NCI-H1417 treated with DMSO at 0.1 percent for 48 hours (cell line): ENCODE measurements at regions not wholly inside any gene's neighbourhood (a gene's known extent, or its start where the extent isn't known, plus 50 kb on each side); places are given as distances from the start of the nearest gene placed in this dataset.
"Not testable (repeated sequence)": the region's sequence is repeated elsewhere in the genome, so short reads cannot be mapped to it uniquely, and the experiment has no call there.

Experiments
- DNase-seq: peaks from one replicate; lab custom pipeline; 2025; lab: John Stamatoyannopoulos, UW

DNA sequence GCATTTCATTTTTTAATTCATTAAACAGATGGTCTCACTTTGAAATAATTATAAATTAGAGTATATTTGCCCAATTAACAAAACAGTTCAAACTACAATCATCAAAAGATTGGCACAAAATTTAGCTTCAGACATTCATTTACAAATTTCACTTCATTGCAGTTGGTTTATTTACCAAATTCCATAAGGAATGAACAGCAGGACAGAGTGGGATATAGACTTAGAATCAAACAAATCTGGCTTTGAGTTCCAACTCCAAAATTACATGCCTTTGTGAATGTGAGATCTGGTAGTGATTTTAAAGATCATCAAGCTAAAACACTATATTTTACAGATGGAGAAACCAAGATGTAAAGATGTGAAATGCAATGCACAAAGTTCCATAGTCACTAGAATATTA, 310.7 kb upstream of the CNTN5 start:
- no peak for DNase-seq

DNA sequence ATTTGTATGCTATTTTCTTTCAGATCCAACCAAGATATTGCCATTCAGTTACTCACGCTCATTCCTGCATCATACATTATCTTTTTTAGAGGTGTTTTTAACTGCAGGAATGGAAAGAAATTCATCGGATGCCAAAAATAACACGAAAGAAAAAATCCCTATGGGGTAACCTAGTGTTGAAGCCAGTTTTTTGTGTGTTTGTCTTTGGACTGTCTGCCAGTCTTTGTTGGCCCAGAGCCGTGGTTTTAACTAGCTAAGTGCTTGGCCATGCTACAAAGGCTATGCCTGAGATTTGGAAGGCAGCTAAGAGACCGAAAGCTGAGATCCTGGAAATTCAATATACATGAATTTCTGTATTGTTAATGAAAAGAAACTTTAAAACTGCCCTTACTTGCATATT, 309.8 kb upstream of the CNTN5 start:
- DNase-seq, result no peak

DNA sequence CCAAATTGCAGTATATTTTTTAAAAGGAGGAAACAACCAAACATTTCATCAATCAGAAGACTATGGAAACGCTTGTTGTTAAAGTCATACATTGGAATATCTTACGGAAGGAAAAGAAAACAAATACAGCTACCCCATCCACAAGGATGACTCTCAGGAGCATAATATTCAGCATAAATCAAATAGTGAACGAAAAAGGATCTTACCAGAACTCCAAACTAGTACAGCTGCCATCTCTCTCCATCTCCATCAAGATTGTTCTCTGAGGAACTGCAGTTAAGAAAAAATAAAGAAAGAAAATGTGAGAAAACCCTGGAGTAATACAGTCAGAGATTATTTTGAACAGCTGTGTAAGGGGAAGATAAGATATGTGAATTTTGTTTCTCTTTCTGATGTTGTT, 299.8 kb upstream of the CNTN5 start:
- no peak for DNase-seq

DNA sequence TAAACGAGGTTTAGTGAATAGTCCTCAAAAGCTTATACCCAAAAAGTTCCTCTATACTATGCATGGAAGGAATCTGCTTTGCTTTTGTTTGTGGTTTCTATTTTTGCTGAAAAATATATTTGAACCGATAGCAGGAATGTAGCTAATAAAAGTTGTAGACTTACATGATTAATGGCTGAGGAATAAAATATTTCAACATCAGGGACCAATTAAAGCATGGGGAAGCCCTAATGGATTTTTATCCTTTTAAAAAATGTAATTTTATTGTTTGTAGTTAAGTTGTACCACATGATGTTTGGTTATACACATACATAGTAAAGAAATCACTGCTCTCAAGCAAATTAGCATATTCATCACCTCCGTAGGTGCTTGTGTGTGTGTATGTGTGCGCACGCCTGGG, 295.3 kb upstream of the CNTN5 start:
- no peak for DNase-seq

DNA sequence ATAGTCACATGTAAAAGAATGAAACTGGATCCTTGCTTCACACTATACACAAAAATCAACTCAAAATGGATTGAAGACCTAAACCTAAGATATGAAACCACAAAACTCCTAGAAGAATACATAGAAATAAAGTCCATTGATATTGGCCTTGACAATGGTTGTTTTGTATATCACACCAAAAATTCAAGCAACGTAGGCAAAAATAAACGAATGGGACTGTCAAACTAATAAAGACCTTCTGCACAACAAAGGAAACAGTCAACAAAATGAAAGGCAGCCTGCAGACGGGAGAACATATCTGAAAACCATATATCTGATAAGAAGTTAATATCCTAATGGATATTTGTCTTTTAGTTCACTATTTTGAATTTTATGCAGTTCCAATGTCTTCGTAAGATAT, 292.3 kb upstream of the CNTN5 start:
- no peak for DNase-seq

DNA sequence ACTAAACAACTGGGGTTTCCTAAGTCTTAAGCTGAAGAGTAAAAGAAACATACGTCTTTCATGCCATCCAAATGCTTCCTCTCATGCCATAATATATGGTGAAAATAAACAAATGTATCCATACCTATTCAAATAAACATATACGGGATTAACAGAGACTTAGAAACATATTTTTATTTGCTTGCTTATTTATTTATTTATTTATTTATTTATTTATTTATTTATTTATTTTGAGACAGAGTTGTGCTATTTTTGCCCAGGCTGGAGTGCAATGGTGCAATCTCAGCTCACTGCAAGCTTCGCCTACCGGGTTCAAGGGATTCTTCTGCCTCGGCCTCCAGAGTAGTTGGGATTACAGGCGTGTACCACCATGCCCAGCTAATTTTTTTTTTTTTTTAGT, 291.6 kb upstream of the CNTN5 start:
- DNase-seq, result peak; percentile 3

DNA sequence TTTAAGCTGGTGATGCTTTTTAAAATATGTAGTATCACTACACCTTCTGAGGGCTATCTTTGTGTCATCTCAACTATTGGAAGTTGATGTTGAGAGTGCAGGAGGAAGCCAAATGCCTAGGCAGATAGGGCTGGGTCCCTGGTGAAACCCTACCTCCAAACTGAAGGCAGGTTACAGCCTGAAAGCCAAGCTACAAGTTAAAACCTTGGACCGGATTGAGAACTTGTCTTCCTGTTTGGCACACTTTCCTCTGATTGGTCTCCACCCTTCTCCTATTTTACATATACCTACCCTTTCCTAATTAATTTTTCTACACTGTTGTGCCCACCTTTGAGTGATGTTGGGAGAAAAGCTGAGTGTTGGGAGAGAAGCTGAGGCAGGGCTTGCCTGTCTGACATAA, 287.8 kb upstream of the CNTN5 start:
- no peak for DNase-seq

DNA sequence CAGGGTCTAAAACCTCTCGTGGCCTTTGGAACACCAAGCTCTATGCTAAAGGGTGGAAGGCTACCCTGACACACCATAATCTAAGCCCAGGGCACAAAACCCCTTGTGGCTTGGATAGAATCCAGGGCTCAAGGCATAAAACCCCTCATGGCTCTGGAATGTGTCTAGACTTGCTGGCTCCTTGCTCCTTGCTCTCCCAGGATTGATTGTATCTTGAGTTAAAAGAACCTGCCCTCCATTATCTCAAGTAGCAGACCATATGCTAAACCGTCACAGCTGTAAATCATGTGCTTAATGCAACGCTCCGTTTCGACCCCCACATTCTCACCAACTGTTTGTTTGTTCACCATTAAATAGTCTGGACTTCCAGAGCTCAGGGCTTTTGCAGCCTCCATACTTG, 287.4 kb upstream of the CNTN5 start:
- DNase-seq, result not testable (repeated sequence)

DNA sequence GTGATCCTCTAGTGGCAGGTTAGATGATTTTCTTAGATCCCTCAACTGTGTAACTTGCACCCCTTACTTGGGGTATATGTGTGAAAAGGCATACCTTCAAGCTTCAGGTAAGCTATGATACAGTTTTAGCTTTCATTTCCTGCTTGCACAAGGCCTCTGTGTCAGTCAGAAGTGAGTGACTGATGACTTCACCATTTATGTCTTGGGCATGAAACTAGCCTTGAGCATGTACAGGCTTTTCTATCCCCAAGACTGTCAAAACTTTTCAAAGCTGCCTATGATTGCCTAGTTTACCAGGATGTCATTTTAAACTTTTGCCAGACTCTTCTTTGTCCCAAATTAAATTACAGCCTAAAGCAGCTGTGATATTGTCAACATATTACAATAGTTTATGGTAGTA, 286.1 kb upstream of the CNTN5 start:
- DNase-seq, result no peak

DNA sequence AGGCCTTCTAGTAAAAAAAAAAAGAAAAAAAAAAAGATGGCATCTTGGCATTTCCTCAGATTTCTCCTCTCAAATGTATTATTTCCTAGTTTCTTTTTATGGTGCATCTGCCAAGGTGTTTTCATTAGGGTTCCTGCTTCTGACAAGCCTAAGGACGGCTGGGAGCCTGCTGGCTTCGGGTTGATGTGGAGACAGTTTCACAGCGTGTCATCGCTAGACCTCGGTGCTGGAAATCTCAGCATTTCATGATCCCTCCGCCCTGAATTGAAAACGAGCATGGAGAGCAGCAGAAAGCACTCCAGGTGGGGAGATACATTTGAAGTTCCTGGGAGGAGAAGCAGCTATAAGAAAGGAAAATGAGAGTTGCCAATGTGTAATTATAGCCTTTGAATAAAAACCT, 283.9 kb upstream of the CNTN5 start:
- DNase-seq, result no peak

DNA sequence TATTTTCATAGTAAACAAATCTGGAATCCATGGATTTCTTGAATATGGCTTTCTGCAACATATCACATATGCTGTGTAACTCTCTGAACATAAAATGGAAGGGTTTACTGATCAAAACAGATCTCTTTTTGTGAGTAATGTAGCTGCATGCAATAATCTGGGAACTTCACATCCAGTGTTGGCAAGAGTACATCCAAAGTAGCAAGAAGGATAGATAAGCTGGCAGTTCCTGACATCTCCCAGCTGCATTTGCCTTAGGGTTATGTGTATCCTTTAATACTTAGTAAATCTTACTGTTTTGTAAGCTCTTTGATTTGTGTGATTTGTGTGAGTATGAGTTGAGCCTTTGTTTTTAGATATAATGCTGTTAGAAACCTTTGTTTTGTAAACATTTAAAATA, 280.4 kb upstream of the CNTN5 start:
- DNase-seq, result no peak

DNA sequence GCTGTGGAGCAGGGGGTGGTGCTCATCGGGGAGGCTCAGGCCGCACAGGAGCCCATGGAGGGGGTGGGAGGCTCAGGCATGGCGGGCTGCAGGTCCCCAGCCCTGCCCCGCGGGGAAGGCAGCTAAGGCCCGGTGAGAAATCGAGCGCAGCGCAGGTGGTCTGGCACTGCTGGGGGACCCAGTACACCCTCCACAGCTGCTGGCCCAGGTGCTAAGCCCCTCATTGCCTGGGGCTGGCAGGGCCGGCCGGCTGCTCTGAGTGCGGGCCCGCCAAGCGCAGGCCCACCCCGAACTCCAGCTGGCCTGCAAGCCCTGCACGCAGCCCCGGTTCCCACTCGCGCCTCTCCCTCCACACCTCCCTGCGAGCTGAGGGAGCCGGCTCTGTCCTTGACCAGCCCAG, 257.3 kb upstream of the CNTN5 start:
- not testable (repeated sequence) for DNase-seq

DNA sequence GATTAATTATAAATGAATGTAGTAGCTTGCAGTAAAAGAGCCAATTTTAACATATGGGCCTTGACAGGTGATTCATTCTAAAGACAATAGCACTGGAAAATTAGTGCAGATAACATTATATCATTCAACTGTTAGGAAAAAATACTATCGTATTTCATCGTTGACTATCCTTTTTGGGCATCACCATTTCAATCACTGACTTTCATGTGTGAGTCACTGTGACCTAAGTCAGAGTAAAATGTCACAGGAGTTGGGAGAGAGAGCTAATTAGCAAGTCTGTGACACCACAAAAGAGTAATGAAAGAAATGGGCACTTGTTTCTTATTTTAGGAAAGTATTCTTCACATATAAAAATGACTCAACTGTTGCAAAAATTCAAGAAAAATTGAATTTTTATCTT, 253.8 kb upstream of the CNTN5 start:
- DNase-seq, result no peak

DNA sequence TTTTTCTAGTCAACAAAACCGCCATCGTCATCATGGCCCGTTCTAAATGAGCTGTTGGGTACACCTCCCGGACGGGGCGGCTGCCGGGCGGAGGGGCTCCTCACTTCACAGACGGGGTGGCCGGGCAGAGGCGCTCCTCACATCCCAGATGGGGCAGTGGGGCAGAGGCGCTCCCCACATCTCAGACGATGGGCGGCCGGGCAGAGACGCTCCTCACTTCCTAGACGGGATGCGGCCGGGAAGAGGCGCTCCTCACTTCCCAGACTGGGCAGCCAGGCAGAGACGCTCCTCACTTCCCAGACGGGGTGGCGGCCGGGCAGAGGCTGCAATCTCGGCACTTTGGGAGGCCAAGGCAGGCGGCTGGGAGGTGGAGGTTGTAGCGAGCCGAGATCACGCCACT, 250.7 kb upstream of the CNTN5 start:
- not testable (repeated sequence) for DNase-seq

DNA sequence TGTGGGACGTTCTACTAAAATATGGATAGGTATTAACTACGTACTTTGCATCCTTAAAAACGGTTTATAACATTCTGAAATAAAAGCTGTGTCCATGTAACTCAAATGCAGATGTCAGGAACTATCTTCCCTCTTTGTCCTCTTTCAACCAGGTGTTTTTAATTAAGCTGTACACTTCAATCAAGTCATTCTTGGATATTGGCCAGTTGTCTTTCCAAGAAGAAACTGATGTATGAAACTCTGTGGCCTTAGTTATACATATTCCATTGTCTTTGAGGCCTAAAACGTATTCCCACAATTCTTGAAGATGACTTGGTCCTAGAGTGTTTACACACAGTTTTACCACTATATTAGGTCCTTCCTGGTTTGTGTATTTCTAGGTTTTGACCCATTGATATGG, 249.0 kb upstream of the CNTN5 start:
- no peak for DNase-seq

DNA sequence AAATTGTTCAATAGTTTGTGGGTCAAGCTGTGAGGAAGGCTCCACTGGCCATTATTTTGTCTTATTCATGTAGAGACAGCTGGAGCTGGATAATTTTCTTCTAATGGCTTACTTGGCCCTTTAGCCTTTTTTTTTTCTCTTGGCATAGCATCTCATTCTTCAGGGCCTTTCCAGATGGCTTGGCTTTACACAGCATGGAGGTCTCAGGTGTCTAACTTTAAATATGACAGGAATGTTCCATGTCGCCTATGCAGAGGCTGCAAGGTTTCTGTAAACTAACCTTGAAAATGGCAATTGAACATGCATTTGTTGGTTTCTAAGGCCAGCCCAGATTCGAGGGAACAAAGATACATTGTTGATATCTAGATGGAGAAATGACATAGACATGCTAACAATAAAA, 247.9 kb upstream of the CNTN5 start:
- DNase-seq, result no peak

DNA sequence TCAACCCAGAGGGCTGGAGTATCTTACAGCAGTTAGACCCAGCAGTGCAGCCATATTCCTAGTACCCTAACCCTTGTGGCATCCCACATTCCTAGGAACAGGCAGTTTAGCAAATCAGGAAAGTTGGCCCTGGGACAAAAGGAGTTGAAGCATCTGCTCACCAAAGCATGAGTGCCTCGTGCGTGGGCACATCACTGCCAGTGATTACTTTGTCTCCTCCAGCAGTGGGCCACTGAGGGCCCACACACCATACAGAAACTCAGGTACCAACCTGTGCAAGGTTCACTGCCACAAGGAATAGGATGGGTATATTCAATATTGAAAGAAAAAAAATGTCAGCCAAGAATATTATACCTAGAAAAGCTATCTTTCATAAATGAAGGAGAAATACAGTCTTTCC, 227.5 kb upstream of the CNTN5 start:
- DNase-seq, result no peak

DNA sequence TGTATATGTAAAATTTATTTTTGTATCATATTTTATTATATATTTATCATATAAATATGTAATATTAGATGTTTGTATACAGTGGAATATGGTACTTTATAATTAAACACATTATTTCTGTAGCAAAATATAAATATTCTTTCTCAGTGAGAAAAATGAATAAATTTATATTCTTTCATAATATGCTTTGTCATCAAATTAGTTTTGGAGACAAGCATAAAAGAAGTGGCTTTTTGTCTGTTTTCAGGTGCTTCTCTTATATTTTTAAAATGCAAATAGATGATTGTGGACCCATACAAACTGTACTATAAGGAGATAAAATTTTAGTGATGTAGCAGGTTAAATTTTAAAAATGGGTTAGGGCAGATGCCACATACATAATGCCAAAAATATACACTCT, 222.4 kb upstream of the CNTN5 start:
- no peak for DNase-seq

DNA sequence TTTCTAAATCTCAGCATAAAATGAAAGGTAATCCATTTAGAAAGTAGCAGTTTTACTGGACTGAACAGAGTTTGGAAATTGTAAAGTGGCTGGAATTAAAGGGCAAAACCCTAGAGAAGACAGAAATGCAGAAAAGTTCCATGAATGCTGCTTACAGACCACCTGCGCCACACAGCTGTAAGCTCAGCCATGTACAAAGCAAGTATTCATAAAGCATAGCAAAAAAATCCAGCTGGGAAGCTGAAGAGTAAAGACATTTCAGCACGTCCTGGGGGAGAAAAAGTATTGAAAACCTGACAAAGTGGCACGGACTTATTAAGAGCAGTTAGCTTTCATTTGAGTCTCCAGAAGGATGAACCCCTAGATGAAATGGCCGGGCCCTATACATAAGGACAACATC, 220.1 kb upstream of the CNTN5 start:
- DNase-seq, result no peak

DNA sequence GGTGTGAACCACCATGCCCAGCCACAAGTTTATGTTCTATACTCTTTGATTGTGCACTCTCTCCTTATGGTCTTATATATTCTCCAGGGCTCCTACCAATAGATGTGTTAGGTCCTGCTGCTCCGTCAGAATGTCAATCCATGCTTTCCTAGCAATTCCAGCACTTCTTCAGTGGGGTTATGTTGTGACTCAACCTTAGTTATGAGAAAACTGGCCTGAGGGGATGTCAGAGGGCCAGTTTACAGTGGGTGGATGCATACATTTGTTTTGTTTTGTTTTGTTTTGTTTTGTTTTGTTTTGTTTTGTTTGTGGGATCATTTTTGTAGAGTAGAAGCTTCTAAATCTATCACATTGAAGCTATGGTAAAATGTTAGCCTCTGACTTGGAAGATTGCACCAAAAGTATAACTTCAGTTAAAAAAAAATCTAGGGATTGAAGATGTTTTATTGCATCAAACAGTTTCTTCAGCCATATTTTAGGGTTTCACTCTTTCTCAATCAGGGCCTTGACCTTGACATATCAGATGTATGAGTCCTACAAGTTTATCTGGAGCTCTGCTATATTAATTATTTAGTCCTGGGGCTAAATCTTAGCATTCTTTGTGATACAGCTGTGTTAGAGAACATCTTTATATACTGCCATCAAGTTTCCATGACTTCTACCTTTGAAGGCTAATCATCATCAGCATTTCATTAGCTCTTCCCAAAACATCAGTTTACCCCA, 191.6 kb upstream of the CNTN5 start:
- no peak for DNase-seq

DNA sequence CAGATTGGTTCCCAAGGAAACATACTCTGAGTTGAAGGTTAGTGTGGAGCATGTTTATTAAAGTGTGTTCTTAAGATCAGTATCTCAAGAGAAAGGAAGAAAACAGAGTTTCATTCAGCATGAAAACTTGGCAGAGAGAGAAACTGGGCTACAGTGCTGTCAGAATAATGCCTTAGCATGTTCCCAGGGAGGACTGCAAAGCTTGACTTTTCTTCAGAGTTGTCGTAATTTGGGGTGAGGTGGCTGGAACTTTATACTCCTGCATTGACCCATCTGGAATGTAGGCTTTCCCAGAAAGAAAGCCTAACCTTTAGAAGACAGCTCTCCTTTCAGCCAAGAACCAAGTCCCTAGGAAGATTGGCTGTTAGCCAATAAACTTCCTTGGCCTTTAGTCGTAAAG, 190.8 kb upstream of the CNTN5 start:
- DNase-seq, result no peak

DNA sequence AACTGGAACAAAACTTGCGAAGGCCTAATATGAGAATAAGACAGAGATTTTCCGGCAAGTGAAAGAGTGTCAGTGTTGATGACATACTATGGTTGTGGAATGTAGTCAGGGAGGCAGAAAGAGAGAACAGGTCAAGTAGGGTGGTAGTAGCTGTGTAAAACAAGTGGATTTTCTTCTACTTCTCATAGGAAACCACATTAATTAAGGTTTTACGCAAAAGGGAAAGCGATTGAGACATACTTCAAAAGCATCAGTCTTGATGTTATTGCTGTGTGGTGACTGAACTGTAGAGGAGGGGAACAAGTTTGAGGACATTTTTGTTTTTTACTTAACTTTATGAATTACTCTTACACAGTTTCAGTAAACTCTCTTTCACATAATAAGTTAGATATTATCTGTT, 186.0 kb upstream of the CNTN5 start:
- no peak for DNase-seq

DNA sequence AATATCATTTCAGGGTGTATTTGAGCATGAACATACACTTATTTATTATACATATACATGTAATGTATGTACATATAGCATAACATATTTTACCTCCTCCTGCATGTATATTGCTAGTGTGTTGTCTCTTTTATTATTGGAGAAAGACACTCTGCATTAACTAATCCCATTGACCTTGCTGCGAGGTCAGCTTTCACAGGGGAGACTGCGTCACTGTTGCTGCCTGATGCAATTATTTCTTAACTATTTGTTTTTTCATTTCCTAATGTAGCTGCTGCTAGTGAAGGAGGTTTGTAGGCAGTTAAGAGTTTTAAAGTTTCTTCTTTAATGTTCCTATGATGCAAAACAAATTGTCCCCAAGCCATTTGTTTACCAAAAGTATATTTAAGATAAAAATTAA, 185.4 kb upstream of the CNTN5 start:
- DNase-seq, result no peak

DNA sequence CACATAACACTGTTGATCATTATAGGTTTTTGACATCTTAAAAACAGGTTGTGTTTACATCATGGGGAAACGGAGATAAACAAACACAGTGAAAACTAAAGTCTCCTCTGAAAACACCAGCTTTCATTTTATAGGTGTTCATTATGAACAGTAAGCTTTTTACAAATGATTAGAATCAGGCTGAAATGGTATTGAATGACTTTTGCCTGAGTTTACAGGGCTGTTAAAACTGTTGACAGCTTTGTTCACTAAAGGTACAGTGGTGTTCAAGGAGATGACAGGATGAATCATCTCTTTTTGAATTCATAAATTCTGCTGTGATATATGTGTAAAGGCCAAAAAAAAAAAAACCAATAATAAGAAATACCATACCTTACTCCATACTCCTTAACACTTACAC, 184.6 kb upstream of the CNTN5 start:
- no peak for DNase-seq

DNA sequence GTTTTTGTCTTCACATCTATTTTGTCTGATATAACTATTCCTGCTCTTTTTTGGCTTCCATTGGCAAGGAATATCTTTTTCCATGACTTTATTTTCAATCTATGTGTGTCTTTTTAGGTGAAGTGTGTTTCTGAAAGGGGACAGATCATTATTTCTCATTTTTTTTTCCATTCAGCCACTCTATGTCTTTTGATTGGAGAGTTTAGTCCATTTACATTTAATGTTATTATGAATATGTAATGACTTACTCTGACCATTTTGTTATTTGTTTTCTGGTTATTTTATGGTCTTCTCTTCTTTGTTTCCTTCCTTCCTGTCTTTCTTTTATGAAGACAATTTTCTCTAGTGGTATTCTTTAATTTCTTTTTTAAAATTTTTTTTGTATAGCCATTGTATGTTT, 178.6 kb upstream of the CNTN5 start:
- no peak for DNase-seq
